ENCODE measurements at regions not wholly inside any gene's neighbourhood (a gene's known extent, or its start where the extent isn't known, plus 50 kb on each side); places are given as distances from the start of the nearest gene placed in this dataset.

GRCh38 chr1:216785221-216785620, 62.0 kb upstream of the ESRRG start (continued):
- TF ChIP-seq POU6F1 (CRISPR knock-in tag; IDR thresholded peaks at IDR 0.05; ENCODE audit: borderline replicate concordance, low read depth): no peak

- no peak for TF ChIP-seq TOX (CRISPR knock-in tag; IDR thresholded peaks at IDR 0.05; ENCODE audit: borderline replicate concordance)
- TF ChIP-seq RARB (CRISPR knock-in tag; IDR thresholded peaks at IDR 0.05): no peak
- TF ChIP-seq ZFP30 (CRISPR knock-in tag; IDR thresholded peaks at IDR 0.05): no peak
- no peak for TF ChIP-seq ZFP3 (CRISPR knock-in tag; IDR thresholded peaks at IDR 0.05)
- no peak for TF ChIP-seq POU6F1 (CRISPR knock-in tag; IDR thresholded peaks at IDR 0.05; ENCODE audit: borderline replicate concordance, low read depth)
- TF ChIP-seq CSRNP3 (CRISPR knock-in tag; IDR thresholded peaks at IDR 0.05): no peak
- no peak for TF ChIP-seq CREB5 (CRISPR knock-in tag; IDR thresholded peaks at IDR 0.05; ENCODE audit: low read depth)
- TF ChIP-seq PATZ1 (CRISPR knock-in tag; IDR thresholded peaks at IDR 0.05; ENCODE audit: borderline replicate concordance): no peak
- TF ChIP-seq ZNF8 (CRISPR knock-in tag; IDR thresholded peaks at IDR 0.05): no peak
- no peak for TF ChIP-seq TSHZ2 (CRISPR knock-in tag; IDR thresholded peaks at IDR 0.05)
- TF ChIP-seq ZNF70 (CRISPR knock-in tag; IDR thresholded peaks at IDR 0.05): no peak
- TF ChIP-seq OSR1 (CRISPR knock-in tag; IDR thresholded peaks at IDR 0.05): no peak
- no peak; the same call in 2 of the 3 replicates for ATAC-seq
Measured at GRCh38 chr1:216779686-216780085, 56.5 kb upstream of the ESRRG start.

GRCh38 chr1:216778737-216779136, 55.5 kb upstream of the ESRRG start:
- no peak for TF ChIP-seq CSRNP3 (CRISPR knock-in tag; IDR thresholded peaks at IDR 0.05)
- TF ChIP-seq OSR1 (CRISPR knock-in tag; IDR thresholded peaks at IDR 0.05): no peak
- TF ChIP-seq PPARA (CRISPR knock-in tag; IDR thresholded peaks at IDR 0.05; ENCODE audit: borderline replicate concordance): no peak
- TF ChIP-seq TOX (CRISPR knock-in tag; IDR thresholded peaks at IDR 0.05; ENCODE audit: borderline replicate concordance): no peak
- TF ChIP-seq PATZ1 (CRISPR knock-in tag; IDR thresholded peaks at IDR 0.05; ENCODE audit: borderline replicate concordance): no peak
- TF ChIP-seq ZC3H10 (CRISPR knock-in tag; IDR thresholded peaks at IDR 0.05): no peak
- TF ChIP-seq TCF4 (CRISPR knock-in tag; IDR thresholded peaks at IDR 0.05; ENCODE audit: borderline replicate concordance): no peak
- no peak for TF ChIP-seq CREB5 (CRISPR knock-in tag; IDR thresholded peaks at IDR 0.05; ENCODE audit: low read depth)
- no peak for TF ChIP-seq ZFP3 (CRISPR knock-in tag; IDR thresholded peaks at IDR 0.05)
- no peak for TF ChIP-seq SNAI2 (CRISPR knock-in tag; IDR thresholded peaks at IDR 0.05)

More at GRCh38 chr1:216778737-216779136, 55.5 kb upstream of the ESRRG start:
- no peak for ATAC-seq

Measured in SK-N-SH treated with all-trans-retinoic acid at 6 μM for 48 hours (cell line).